ENCODE measurements at regions not wholly inside any gene's neighbourhood (a gene's known extent, or its start where the extent isn't known, plus 50 kb on each side); places are given as distances from the start of the nearest gene placed in this dataset.

- ChIA-PET CTCF (interaction anchor here (1.0 kb wide), 1 partner anchor 20 kb away, joined by 3 read pairs; no protein-coding TSS in a partner anchor), POLR2A (ENCODE audit: low non-redundant PET) (no interaction called here)
- DNase-seq (ENCODE audit: low spot score), result no peak
- no peak for TF ChIP-seq CTCF (conservative IDR thresholded peaks at IDR 0.05; ENCODE audit: low read depth)
- no peak overlapping the region for H3K27ac ChIP-seq
Observed at GRCh38 chr6:166754218-166755030, 127.4 kb upstream of the RPS6KA2 start.

GRCh38 chr6:166752928-166753721, 126.1 kb upstream of the RPS6KA2 start:
- DNase-seq (ENCODE audit: low spot score), result no peak
- no peak for TF ChIP-seq CTCF (conservative IDR thresholded peaks at IDR 0.05; ENCODE audit: low read depth)
- CTCF ChIA-PET, result no interaction called here
- H3K27ac ChIP-seq, result no peak overlapping the region
- POLR2A ChIA-PET (ENCODE audit: low non-redundant PET), result no interaction called here

- POLR2A ChIA-PET (ENCODE audit: low non-redundant PET), result no interaction called here
- H3K27ac ChIP-seq, result no peak overlapping the region
- DNase-seq (ENCODE audit: low spot score), result no peak
- no peak for TF ChIP-seq CTCF (conservative IDR thresholded peaks at IDR 0.05; ENCODE audit: low read depth)
- CTCF ChIA-PET, result no interaction called here
Observed at GRCh38 chr6:166752097-166752496, 125.0 kb upstream of the RPS6KA2 start.

GRCh38 chr6:166751051-166751595, 124.1 kb upstream of the RPS6KA2 start:
- TF ChIP-seq CTCF (conservative IDR thresholded peaks at IDR 0.05; ENCODE audit: low read depth), result no peak
- POLR2A ChIA-PET (ENCODE audit: low non-redundant PET), result no interaction called here
- no peak overlapping the region for H3K27ac ChIP-seq
- CTCF ChIA-PET, result no interaction called here
- no peak for DNase-seq (ENCODE audit: low spot score)

- H3K27ac ChIP-seq, result peak overlapping the region; percentile 14; the same call in 1 of the 2 replicates
- TF ChIP-seq CTCF (conservative IDR thresholded peaks at IDR 0.05; ENCODE audit: low read depth), result no peak
- DNase-seq (ENCODE audit: low spot score), result no peak
- ChIA-PET CTCF (interaction anchor here (1.0 kb wide), 1 partner anchor 10 kb away, joined by 3 read pairs; no protein-coding TSS in a partner anchor), POLR2A (ENCODE audit: low non-redundant PET) (no interaction called here)
Observed at GRCh38 chr6:166750108-166750793, 123.2 kb upstream of the RPS6KA2 start.

- H3K27ac ChIP-seq, result peak overlapping the region; percentile 14; the same call in 1 of the 2 replicates
- no peak for DNase-seq (ENCODE audit: low spot score)
- POLR2A ChIA-PET (ENCODE audit: low non-redundant PET), result no interaction called here
- CTCF ChIA-PET, result interaction anchor here (1.0 kb wide), 1 partner anchor 10 kb away, joined by 3 read pairs; no protein-coding TSS in a partner anchor
- no peak for TF ChIP-seq CTCF (conservative IDR thresholded peaks at IDR 0.05; ENCODE audit: low read depth)
Observed at GRCh38 chr6:166749666-166750065, 122.6 kb upstream of the RPS6KA2 start.
